ENCODE measurements at regions not wholly inside any gene's neighbourhood (a gene's known extent, or its start where the extent isn't known, plus 50 kb on each side); places are given as distances from the start of the nearest gene placed in this dataset.

DNA sequence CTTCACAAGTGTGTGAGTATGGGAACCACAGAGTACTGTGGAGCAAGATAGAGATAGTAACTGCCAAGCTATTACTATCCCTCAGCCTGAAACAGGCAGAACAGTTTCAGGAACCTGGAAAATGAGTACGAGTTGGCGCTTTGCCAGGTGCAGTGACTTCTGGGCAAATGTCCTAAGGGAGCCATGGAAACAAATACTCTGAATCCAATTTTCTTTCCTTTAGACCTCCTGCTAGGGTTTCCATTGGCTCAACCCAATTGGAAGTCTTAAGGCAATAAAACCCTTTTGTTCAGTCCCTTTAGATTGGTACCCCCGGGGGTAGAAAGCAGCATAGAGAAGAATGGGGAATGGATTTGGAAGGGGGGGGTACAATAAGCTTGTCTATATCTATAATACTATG is 205.0 kb upstream of the EPHA7 start:
- DNase-seq = no peak

DNA sequence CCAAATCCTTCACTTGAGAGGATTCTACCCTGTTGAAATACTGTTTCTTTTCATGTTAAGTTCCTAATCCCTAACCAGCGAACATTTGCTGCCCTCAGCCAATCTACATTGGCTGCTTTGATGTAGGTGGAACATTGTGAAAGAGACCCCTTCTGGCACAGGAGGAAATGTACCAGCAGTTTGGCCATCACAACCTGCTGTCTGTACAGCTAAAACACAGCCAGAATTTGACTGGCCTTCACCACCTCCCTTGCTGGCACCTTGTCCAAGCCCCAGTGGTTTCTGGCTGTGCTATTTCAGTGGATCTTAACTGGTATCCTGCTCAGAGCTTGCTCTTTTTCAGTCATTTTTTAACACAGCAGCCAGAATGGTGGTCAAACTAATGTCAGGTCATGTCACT is 202.1 kb upstream of the EPHA7 start:
- no peak for DNase-seq

DNA sequence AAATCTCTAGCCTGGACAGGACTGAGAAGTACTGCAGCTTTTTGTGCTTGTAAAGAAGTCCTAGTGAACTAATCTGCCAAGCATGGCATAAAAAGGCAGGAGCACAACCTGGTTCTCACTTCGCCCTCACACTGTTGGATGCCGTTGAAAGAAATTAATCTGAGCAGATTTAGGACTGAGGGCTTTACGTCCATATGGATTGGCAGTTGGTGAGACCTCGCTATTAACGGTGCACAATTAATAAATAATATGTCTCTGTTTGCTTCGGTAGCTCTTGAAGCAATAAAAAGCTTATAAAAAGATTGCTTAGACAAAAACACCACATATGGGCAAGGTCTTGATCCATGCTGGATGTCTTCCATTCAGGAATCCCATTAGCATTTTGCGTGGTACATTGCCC is 185.6 kb upstream of the EPHA7 start:
- no peak for DNase-seq

DNA sequence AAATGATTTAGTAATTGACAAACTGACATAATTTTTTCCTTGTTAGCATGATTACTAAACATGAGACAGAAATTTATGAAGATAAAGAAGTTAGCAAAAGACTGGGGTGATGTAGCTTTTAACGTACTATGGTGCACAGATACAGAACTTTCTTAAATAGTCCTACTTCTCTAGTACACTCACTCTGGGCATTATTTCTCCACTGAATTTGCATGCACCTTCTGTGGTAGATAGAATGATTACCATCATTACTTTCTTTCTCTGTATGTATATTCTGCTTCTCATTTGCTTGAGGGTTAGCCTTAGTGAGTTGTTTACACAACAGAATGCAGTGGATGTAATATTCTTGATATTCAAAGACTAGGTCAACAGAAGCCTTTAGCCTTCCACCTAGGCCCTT is 173.1 kb upstream of the EPHA7 start:
- no peak for DNase-seq

DNA sequence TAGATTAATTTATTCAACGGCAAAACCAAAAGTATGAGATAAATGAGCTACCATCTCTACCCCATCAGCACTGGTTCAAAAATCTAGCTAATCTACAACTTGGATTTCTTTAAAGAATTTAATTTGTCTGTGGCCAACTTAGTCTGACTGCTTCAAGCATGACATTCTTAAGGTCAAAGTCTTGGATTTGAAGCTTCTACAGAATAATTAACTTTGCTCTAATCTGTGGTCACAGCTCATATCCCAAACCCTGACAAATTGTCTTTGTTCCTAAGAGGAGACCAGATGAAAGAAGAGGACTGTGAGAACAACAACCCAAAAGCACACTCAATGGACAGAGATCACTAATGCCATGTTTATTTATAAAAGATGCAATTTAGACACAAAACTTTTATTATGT is 166.9 kb upstream of the EPHA7 start:
- DNase-seq = no peak

DNA sequence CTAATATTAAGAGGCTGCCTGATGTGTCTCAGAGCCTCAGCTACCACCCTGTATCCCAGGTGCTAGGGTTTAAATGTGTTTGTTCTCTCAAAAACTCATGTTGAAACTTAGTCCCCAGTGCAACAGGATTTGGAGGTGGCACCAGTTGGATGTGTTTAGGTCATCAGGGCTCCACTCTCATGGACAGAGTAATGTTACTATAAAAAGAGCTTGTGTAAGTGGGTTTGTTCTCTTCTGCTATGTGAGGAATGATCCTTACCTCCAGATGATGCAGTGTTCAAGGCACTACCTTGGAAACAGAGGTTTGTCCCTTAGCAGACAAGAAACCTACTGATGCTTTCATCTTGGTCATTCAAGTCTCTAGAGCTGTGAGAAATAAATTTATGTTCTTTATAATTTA is 164.9 kb upstream of the EPHA7 start:
- DNase-seq = no peak

DNA sequence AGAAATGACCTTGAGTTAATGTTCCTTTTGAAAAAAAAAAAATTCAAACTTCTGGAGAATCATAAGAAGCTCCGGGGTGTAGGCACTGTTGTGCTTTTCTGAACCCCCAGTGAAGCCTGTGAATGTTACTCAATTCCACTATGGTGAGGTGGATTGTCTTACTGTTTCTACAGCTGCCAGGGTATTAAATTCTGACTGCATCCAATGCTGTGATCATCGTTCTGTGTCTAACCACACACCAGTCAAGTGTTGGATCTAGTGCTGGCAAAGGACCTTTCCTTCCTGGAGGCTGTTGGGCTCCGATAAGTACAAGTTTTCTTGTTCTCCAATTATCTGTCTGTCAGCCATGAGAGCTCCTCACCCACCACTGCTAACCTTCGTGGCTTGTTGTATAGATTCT is 162.0 kb upstream of the EPHA7 start:
- no peak for DNase-seq

DNA sequence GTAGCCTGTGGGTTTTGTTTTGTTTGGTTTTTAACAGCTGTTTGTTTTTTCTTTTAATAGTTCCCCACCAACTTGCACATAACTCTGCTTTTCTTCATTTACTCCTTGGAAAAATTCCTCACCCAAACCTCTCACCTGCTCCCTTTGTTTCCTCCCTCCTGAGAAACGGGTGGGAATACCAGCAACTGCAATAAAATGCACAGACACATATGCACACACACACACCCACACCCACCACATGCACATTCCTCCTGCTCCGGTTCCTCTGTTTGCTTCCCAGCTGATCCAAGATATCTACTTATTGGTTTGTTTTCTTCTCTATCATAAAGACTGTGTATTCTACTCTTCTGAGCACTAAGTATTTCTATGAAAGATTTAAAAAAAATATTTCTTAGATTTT is 161.1 kb upstream of the EPHA7 start:
- DNase-seq = no peak

DNA sequence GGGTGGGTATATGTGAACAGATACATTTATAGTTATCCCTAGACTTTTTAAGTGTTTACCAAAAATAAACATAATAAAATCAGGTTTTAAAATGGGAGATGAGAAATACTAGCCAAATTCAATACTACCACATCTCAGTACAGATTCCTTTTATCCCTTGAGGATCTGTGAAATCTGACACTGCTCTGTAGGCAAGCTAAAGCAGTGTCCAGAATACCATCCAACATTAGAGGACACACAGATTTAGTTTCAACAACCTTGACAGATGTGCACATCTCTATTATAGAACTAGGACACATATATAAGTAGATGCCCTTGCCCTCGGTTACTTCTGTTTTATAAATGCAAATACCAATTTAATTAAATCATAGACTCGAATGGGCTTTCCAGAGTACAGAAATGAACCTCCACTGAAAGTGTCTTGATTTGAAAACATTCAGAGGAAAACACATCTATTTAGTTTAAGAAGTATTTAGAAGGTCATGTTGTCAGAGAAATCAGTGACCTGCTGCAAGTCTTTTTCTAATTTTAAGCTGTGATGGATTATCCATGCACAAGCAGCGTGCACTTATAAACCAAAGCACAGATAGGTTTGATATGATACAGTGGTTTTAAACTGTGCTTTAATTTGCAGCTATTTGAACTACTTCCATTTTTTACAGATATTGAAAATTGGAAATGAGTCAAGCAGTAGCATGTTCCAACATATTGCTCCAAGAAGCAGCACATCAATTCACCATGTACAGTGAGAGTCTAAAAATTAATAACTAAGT is 156.3 kb upstream of the EPHA7 start:
- no peak for DNase-seq

DNA sequence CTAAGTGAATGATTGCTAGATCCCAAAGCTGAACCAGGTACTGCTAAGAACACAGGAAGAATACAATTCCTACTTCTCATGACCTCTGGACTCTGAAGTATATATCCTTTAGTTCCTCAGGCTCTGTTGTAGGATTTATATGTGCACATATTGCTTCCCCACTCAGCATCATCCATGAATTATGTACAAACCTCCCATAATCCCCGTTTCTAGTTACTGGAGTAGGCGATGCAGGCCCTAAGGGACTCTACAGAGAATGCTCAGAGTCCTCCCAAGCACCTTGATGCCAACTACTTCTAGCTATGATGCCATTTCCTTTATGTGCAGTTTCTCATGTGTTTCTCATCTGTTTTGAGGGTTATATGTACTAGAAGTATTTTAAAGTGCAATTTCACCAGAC is 154.9 kb upstream of the EPHA7 start:
- DNase-seq = no peak

DNA sequence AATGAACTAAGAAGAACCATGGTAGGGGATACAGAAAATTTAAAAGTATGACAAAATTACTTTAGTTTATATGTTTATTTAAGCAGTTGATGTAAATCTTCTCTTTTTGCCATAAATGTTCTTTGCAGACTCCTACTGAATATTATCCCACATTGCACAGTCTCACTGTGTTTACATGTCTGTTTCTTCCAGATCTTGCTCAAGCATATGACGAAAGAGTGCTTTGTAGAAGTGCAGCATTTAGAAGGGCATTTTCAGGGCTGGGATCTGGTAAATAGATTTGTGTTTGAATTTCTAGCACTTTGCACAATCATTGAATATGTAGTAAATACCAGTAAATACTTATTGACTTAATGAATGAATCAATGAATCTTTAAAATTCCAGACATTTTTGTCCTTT is 152.0 kb upstream of the EPHA7 start:
- DNase-seq = no peak

DNA sequence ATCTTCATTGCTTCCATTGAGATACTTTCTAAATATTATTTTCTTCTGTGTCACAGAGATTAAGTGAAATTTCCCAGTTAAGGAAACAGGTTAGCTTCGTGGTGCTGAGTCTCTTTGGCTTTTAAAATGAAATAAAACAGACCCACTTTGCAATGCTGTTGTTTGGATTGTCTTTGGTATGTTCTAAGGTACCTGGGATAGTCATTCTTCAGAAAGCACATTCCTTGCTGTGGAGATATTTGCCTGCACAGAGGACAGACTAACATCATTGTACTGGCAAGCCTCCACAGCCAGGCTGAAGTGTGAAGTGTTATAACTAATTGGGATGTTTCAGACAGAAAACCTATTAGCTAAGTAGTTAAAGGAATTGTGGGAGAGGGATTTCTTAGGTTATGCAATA is 148.8 kb upstream of the EPHA7 start:
- DNase-seq = no peak

DNA sequence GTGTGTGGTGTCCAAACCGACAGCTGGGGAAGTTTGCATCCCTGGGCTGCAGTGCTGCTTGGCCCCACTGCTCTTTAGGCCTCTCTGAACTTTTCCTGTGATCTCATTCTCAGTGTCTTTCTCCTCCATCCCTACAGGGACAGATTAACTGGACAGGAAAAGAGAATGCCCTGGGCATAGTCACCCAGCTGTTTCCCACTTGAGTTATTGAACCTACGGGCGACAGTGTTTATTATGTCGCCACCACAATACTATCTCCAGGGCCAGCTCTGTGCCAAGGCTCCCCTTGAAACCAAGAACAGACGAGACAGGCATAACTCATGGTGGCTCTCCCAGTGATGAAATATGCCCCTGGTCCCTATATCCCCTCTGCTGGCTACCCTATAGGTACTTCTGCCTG is 147.8 kb upstream of the EPHA7 start:
- DNase-seq = no peak

DNA sequence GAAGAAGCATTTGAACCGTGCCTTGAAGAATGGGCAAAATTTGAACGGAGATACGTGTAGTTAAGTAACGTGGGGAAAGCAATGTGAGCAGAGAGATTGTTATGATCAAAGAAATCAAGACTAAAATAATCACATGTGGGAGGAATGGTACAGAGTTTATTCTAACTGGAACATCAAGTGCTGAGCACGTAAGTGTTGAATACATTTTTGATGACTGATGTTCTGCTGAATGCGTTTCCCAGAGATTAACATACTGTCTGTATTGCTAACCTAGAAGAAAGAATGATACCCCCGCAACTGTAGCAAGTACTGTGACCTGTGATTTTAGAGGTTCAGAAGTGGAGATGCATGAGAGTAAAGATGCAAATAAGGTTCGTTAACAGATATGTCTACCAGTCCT is 146.9 kb upstream of the EPHA7 start:
- DNase-seq = no peak

DNA sequence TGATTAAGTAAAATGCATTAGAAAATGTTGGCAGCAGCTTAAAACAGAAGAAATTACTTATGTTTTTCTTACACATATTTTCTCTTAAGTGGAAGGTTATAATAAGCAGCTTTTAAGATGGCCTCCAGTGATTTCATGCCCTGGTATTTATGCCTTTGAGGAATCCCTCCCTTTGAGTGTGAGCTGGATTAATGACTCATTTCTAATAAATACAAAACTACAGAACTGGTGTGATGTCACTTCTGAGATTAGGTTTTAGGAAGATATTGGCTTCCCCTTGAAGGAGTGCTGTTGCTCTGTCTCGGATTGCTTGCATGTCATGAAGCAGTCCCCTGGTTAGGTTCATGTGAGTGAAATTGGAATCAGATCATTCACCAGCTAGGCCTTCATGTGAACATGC is 143.2 kb upstream of the EPHA7 start:
- no peak for DNase-seq

DNA sequence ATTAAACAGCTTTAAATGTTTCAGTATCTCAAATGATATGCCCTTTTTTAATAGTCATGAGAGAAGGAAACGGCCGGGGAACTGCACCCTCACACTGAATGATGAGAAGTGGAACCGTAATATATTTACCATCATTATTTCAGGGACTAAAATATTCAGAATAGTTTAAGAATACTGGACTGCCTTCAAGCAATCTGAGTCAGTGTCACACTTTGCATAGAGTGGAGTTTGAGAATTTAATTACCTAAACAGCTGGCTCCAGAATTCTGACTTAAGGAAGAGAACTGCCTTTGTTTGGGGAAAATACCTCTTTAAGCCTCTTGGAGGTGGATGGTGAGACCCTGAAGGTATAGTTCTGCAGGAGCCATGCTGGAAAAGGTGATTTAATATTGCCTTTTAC is 135.9 kb upstream of the EPHA7 start:
- DNase-seq = no peak

DNA sequence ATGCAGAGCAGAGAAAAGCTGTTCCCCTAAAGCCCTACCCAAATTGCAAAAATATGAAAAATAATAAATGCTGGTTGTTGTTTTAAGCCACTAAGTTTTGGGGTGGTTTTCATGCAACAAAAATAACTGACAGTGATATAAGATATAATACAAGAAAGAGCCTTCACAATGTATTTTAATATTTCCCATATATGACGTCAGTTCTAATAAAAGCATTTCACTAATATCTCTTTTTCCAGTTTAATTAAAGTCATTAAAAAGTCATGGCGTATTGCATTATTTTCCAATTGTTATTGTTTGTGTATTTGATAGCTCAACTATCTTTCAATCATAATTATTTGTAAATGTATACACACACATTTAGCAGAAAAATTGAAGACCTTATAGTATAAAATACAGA is 134.7 kb upstream of the EPHA7 start:
- no peak for DNase-seq

DNA sequence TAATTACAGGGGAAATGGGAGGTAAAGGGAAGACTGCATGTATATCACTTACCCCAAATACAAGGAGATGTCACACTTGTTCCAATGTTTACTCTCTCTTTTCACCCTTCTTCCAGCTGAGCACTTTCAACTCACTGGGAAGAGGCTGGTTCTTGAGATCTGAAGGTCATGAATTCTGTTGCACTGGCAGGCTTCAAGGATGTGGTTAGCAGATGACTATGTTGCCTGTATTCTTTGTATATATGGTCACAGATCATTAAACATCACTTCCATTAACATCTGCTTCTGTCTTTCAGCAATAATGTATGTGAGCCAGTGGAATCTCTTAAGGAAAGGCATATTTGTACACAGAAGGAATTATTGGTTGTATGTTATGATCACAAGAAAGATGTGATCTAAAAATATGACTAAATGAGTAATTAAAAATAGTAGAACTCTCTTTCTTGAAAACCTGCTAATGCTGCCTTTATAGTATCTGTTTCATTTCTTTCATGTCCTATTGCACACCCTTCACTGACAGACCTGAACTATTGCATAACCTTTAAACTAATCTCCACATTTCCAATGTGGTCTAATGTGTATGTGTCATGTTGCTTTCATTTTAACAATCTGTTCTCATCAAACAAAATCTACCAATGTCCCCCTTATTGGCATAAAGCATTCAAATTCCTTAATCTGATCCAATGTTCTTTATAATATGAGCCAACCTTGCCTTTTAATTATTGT is 131.4 kb upstream of the EPHA7 start:
- DNase-seq = peak; percentile 19

DNA sequence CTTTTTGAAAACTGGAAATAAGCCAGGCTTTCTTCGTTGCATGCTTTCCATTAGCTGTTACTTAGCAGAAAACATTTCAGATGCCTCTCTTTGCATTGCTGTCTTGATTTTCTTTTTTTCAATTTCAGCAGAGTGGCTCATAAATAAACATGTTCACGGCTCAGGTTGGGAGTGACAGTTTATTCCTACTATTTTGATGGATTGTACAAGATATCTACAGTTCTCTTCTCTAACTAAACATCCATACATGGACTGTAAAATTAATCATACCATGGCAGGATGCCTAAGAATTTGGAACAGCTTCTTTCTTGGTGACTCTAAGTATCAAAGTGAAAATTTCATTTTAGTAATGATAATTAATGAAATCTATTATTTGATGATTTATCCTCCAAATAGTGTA is 130.5 kb upstream of the EPHA7 start:
- DNase-seq = no peak

DNA sequence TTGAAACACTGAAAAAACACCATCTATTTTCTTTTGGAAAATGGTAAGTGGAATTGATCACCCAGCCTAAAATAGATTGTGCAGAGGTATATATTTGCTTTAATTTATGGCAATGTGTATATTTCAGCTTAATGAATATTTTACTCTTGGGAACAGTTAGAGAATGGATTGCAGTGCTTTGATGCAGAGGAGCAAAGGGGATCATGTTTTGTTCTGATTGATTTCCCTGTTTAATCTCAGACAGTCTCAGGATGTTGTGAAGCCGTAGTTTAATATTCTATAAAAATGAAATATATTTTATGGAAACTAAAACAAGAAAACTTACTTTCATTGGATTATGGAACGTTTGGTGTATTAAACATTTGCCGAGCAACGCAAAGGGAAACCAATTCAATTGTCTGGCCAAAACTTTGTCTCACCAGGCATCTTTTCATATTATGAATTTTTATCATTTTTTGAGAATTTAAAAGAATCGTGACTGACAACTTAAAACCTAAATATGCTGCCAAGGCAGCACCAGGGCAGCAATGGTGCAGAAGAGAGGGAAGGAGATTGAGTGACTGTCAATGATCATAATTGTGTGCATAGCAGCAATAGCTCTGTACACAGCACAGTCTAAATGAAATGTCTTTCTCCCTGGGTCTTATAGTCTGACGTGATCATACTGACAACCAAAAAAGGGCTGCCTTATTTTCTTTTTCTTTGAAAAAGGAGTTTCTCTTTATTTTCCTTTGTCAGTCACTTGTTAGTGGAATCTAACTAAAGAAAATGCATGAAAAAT is 105.5 kb upstream of the EPHA7 start:
- DNase-seq = no peak

DNA sequence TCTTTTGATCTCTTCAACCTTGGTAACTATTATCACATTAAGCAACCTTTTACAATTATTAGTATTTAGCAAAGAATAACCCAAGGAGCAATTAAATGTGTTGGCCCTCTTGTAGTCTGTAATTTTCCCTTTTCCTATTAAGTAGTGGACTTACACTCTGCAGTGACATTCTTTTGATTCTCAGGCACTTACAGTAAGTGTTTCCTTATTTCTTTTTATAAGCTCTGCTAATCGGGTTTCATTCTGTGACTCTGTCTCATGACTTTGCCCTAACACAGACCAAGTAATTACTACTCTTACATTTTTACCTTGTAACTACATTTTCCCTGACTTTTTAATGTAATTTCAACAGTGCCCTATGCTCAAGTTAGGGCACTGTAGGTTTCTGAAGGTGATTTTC is 104.0 kb upstream of the EPHA7 start:
- DNase-seq = no peak

DNA sequence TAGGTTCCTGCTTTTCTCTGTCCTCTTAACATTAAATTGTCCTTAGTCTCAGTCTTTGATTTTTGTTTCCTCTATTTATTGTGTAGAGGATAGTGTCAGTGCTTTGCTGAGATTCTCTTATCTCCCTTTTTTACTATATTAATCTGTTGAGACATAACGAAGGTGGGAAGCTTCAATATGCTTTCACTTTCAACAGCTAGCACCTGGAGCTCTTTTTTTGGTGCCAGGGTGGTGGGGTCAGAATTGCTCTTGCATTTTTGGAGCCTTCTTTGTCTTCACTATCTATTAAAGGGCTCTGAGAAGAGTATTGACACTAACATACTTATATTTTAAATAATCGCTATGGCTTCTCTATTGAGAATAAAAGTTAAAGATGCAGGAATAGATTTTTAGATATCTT is 97.1 kb upstream of the EPHA7 start:
- DNase-seq = no peak

DNA sequence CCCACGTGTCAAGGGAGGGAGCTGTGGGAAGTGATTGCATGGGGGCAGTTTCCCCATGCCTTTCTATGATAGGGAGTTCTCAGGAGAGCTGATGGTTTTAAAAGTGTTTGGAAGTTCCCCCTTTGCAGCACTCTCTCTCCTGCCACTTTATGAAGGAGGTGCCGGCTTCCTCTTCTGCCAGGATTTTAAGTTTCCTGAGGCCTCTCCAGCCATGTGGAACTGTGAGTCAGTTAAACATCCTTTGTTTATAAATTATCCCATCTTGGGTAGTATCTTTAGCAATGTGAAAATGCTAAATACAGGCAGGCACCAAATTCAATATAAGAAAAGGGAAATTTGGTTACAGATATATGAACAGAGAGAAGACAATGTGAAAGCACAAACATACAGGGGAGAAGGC is 96.4 kb upstream of the EPHA7 start:
- no peak for DNase-seq

DNA sequence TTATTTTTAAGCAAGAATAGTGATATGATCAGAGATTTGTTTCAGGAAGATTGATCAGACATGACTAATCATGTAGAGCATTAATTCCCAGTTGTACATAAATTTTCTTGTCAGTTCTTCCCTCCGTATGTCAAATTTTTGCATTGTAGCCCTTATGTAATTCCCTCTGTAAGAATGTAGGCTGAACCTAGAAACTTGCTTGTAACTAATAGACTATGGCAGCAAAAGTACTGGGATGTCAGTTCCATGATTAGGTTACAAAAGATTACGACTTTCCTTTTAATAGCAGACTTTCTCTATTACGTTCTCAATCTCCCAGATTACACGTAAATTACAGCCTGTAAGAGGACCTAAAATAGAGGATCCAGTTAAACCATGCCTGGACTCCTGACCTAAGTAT is 79.4 kb upstream of the EPHA7 start:
- no peak for DNase-seq
